ENCODE measurements at regions not wholly inside any gene's neighbourhood (a gene's known extent, or its start where the extent isn't known, plus 50 kb on each side); places are given as distances from the start of the nearest gene placed in this dataset.
A peak's percentile ranks its signal among the peaks of the same experiment; 100 is the strongest.

DNA sequence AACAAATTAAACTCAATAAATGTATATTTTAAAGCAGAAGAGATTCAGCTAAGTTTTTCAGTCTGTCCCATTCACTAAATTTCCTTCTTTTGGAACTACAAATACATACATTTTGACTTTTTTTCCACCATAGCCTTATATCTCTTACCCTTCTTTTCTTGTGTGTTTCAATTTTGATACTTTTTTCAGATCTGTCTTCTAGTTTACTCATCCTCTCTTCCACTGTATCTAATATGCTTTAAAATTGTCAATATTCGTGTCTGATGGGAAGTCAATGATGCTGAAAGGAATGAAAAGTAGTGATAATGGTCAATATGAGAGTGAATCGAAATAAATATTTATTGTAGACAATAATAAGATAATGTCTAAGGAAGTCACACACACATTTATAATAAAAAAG, 332.3 kb upstream of the KIRREL3 start:
- no peak for DNase-seq

GRCh38 chr11:127330044-127330443, 329.5 kb upstream of the KIRREL3 start:
- DNase-seq = no peak

- no peak for DNase-seq
These were observed 307.7 kb upstream of the KIRREL3 start for GRCh38 chr11:127308291-127308690.

DNA sequence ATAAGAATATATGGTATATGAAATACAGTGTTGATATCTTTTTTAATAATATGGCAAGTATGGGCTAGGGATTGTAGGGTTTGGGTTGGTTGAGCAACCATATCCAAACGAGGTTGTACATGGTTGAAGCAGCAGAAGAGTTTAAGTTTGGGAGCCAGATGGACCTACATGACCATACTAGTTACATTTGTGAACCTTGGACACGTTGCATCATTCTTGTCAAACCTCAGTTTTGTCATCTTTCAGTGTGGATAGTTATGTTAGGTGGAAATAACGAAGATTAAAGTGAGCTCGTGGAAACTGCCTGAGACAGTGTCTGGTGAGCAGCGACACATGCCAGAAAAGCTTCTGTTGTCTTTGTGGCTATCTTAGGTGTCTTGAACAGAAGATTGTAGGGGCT, 307.1 kb upstream of the KIRREL3 start:
- DNase-seq = no peak

DNA sequence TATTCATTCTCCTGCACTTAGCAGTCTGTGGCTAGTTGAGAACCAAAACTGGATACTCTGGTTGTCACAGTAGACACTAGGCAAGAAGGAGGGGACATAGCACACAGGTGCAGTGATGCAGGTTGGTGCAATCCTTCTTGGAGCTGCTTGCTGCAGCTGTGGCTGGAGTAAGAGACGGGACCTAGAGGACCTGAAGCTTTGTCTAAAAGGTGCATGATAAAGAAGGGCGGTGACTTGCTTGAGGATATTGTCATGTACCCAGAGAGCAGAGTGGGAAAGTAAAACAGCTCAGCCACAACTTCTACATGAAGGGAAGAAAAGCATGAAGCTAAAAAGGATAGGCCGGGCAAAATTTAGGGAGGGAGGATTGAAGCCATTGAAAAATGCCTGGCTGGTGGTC, 304.1 kb upstream of the KIRREL3 start:
- no peak for DNase-seq

DNA sequence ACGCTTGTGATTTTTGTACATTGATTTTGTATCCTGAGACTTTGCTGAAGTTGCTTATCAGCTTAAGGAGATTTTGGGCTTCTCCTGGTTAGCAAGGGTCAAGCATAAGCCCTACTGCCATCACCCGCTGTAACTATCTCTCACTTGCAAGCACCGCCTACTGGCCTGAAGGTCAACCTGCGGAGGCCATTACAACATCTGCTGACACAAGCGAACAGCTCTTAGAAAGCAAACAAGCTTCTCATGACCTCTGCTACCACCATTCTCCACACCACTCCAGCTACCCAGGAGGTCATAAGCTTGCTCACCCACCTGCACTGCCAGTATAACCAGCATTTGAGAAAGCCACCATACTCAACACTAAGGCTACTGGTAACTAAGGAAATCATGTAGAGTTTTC, 288.4 kb upstream of the KIRREL3 start:
- DNase-seq = no peak

DNA sequence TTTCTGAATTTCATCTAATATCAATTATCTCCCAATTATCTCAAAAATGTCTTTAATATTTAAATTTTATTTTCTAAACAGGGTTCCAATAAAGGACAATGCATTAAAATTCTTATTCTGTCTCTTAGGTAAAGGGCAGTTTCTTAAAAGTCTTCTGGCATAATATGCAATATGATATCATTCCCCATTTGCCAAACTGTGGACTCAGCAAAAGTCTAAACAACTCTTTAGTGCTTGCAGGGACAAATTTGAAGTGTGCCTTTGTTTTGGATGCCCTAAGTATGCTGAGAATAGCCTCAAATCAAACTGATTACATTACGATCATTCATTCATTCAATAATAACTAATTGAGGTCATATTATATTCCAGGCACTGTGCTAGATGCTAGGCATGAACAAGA, 281.0 kb upstream of the KIRREL3 start:
- DNase-seq = no peak

- no peak for DNase-seq
These were observed 275.2 kb upstream of the KIRREL3 start for GRCh38 chr11:127275774-127276173.

GRCh38 chr11:127274328-127274676, 273.7 kb upstream of the KIRREL3 start:
- DNase-seq = no peak

DNA sequence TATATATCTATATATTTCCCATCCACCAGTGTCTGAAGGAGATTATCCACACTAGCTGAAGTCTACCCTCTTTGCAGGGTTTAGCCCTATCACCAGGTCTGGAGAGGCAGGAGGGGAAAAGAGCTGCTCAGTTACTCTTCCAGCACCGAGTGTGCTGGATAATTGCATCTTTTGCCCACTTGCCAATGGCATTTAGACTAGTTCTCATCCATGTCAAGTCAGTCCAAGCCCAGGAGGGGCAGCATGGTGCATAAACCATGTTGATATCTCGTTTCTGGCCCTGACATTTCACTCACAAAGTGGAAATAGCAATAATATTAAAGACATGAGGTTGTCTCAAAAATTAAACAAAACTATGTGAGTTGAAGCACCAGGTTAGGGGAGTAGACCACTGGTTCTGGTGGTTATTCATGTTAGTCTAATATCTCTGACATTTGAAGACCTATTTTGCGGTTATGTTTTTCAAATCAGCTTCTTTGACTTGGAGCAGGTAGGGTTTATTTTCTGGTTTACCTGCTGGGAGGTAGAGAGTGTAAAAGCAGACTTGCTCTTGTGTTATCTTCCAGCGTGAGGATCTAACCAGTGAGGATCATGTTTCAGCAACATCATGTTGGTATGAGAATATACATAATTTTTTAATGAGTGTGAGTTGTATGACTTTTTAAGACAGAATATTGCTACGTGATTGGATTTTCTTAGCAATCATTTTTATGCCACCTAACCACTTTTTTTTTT, 273.2 kb upstream of the KIRREL3 start:
- no peak for DNase-seq

- DNase-seq = no peak
These were observed 270.3 kb upstream of the KIRREL3 start for GRCh38 chr11:127270851-127271250.

GRCh38 chr11:127269911-127270310, 269.3 kb upstream of the KIRREL3 start:
- DNase-seq = no peak

GRCh38 chr11:127268932-127269331, 268.4 kb upstream of the KIRREL3 start:
- no peak for DNase-seq

DNA sequence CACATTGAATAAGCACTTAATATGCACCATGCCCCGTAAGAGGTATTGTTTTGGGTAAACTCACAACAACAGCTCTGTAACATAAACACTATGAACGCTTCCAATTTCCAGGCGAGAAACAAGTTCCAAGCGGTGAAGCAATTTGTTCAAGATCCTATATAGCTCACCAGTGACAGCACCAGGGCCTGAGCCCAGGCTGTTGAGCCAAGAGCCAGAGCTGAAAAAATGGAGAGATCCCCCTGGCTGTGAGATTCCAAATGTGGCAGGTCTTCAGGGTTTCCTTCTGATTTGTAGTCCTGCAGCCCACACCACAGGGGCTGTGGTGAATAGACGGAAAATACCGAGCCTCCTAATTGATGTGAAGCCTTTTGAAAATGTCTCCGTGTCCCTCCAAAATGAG, 268.0 kb upstream of the KIRREL3 start:
- DNase-seq = no peak

DNA sequence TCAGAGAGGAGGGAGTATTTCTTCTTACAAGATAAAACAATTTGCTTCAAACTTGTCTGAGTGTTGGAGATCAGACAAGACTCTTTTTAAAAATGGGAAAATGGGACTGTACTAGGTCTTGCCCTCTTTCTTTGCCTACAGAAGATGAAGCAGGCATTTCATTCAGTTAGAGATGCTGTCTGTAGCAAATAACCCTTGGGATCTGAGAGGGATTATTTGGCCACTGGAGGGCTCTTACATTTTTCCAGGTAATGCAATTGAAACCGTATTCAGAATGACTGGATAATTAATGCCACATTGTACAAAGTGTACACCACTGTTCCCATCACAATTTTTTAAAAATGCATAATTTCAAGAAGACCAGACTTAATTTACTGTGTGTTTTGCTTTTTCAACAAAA, 258.5 kb upstream of the KIRREL3 start:
- no peak for DNase-seq

DNA sequence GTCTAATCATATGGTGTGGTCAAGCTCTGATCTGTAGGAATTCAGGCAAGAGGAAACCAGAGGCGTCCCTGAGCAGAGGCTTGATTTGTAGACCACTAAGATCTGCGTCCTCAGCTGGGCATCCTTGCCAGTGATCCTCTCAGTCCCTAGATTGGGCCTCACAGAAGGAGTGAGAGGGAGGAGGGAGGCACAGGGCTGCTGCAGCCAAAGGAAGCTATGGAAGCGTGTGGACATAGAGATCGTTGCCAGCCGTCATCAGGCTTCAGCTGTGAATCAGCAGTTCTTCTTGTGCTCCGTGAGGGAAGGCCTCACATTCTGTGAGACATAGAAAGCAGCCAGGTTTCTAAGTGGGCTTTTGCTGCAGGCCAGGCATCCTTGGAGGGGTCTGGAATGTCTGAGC, 254.6 kb upstream of the KIRREL3 start:
- DNase-seq = peak; percentile 6 to 20

DNA sequence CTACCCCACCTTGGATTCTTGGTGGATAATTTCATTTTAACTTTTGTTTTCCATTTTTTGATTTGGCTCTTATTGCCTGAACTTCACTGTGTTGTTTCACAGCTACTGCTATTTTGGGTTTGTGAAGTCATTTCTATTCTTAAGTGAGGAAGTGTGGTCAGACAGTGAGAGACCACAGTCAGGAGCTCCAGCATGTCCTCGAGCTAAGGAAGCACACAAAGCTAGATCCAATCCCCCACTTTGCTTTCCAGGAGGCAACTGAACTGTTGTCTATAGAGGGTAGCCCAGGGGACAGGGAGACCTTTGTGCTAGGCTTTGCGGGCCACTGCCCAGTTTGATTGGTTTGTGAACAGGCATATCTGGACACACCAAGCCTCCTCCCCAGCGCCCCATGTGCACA, 251.8 kb upstream of the KIRREL3 start:
- no peak for DNase-seq

DNA sequence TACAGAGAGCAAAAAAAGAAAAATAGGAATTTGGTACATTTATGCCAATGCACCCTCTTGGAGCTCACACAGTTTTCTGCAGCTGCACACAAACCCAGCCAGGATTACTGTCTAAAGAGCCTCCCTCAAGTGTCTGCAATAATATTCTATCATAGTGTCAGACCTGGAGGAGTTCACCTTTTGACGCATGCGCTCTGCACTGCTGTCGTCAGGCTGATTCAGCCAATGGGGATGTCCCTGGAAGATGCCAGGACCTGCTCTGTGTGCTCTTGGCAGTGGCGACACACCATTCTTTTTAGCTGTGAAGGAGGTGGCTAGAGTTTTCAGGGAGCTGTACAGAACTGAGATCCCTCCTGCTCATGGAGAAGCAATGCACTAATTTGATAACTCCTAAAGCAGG, 249.0 kb upstream of the KIRREL3 start:
- no peak for DNase-seq

GRCh38 chr11:127248476-127248875, 247.9 kb upstream of the KIRREL3 start:
- DNase-seq = no peak

DNA sequence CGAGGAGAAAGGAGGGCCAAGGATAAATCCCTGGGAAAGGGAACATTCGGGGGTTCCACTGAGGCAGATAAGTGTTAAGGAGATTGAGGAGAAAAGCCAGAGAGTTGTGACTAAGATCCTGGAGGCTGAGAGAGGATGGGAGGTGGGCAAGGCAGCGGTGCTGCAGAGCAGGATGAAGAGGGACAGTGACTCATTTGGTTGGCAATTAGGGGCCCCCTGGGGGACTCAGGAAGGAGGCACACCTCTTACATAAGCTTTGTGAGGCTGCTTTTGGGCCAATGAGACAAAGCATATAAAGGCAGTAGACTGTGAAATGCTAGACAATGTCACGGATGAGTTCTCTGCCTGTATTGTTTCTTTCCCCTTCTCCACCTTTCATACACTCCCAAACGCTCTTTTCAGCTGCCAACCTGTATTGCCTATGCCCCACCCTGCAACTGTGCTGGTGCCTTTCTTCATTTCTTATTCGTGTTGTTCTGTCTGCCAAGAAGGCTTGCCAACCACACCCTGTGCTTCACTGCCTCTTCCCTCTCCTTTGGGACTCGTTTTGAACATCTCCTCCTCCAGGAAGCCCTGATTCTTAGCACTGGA, 246.8 kb upstream of the KIRREL3 start:
- DNase-seq = no peak

GRCh38 chr11:127242676-127243075, 242.1 kb upstream of the KIRREL3 start:
- no peak for DNase-seq

GRCh38 chr11:127238321-127238720, 237.8 kb upstream of the KIRREL3 start:
- no peak for DNase-seq

DNA sequence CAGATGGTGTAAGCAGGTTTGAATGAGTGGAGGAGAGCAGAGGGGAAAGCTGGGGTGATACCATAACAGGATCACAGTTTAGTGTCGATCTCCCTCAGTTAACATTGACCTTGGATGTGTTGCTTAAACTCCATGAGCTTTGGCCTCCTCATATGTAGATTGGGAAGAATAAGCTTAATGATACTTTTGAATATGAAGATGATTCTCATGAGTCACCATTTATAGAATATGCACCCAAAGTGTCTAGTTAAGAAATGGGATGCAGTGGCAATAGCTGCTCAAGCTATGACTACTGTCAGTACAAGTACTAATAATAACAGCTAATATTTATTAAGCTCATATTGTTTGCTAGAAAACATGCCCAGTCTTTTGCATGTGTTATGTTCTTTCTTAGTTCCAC, 236.2 kb upstream of the KIRREL3 start:
- DNase-seq = no peak

DNA sequence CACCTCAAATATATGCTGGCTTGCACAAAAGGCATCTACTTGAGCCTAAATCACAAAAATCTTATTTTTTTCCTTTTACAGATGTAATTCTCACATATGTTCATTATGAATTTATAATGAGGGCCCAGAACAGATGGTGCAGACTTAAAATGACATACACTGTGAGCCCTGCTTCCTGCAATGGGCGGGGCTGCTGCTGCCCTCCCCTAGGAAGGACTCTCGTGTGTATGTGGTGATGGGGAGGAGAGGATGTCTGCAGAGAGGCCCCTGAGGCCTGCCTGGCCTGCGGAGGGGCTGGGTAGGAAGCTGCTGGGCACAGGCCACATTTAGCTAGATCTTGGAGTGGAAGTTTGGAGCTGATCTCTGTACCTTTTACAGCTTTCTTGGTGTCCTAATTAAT, 233.4 kb upstream of the KIRREL3 start:
- no peak for DNase-seq
